ENCODE measurements at regions not wholly inside any gene's neighbourhood (a gene's known extent, or its start where the extent isn't known, plus 50 kb on each side); places are given as distances from the start of the nearest gene placed in this dataset.
"Not testable (repeated sequence)": the region's sequence is repeated elsewhere in the genome, so short reads cannot be mapped to it uniquely, and the experiment has no call there.

DNA sequence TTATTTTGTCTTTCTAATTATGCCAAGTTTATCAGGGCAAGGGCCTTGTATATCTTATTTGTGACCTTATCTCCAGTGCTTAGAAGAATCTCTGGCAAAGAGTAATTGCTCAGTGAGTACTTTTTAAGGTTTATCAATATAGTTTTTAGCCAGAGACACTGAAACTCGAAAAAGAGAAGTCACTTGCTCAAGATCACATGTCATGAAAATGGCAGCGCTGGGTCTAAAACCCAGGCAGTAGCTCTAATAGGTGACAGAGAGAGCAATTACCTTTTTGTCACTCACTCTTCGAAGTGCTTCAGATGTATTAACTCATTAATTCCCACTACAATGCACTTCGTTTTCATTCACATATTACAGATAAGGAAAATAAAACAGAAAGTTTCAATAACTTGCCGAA lies 667.5 kb downstream of the DOK5 start:
- no peak for DNase-seq

DNA sequence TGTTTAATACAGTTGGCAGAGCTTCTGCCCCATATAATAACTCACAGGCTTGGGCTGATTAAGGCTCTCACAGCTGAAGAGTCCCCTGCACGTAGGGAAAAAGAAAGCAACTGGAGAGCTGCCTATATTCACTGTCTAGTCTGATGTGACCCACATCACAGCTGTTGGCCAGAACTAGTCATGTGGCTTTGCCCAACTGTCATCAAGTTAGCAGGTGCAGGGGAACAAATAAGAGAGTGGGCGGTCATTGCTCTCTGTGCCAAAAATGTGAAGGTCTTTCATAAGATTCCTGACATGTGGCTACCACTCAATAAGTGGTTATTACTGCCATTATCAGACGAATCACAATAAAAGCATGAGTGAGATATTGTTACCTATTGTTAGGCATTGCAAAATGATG lies 665.2 kb downstream of the DOK5 start:
- peak; percentile 83 for DNase-seq

DNA sequence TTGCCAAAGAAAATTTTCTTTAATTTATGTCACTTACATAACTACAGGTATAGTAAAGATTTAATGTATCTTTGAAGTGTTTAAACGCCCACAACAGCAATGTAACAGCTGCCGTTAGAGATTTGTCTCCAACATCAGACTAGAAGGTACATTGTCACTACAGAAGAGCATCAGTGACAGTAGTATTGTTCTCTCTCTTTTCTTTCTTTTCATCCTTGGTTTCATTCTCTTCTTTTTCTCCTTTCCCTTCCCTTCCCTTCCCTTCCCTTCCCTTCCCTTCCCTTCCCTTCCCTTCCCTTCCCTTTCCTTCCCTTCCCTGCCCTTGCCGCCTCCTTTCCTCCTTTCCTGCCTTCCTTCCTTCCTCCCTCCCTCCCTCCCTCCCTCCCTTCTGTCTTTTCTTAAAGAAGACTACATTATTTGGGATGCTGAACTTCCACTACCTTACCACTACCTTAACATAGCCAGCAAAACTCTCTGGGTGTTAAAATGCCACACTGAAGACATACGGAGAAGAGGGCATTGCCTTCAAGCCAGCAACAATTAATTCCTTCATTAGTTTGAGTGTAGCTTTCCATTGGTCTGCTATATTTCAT lies 663.9 kb downstream of the DOK5 start:
- DNase-seq: no peak

DNA sequence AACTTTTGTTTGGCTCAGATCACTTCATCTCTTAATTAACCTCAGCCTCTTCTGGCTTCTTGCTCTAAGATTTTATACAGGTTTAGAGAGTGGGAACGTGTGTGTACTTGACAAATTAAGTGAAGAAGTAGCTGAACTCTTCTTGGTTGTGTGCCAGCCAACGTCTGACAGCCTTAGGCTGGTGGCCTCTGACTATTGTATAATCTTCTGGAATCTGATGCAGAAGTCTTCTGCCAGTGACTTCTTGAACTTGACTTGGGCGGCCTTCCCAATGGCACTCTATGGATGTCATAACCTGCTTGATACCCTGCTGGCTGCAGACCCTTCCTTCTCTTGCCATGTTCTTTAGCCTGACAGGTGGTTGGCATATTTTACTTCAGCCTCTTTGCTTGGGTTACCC lies 660.5 kb downstream of the DOK5 start:
- no peak for DNase-seq

DNA sequence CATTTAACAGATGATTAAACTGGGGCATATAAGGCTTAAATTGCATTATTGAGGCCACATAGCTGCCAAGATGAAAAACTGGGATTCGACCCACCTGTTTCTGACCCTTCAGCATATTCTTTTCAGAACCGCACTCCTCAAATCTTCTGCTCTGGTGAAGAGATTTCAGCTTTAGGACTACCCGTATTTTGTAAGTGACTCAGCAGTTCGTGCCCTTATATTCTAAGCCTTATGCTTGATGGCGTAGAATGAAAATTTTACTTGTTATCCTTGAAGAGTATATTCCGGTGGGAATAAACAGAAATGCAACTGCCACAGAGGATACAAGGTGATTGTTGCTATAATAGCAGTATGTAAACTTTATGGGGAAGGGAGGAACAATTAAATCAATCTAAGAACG lies 657.1 kb downstream of the DOK5 start:
- DNase-seq: no peak

GRCh38 chr20:55117577-55117976 lies 642.2 kb downstream of the DOK5 start:
- not testable (repeated sequence) for DNase-seq

DNA sequence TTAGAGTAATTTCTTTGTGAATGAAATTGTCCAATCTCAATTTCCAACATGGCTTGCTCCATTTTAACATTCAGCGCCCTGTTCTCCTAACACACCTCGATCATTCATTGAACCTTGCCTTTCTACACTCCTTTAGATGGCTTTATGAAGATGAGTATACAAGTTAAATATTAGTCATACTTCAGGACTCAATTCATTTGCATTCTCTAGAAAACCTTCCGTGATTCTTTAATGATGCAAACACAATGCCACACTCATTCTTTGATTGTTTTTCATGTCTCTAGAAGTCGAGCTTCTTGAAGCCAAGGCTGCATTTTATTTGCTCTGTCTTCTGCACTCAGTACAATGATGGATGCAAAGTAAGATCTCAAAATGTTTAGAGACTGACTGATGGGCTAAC lies 641.2 kb downstream of the DOK5 start:
- DNase-seq: no peak

DNA sequence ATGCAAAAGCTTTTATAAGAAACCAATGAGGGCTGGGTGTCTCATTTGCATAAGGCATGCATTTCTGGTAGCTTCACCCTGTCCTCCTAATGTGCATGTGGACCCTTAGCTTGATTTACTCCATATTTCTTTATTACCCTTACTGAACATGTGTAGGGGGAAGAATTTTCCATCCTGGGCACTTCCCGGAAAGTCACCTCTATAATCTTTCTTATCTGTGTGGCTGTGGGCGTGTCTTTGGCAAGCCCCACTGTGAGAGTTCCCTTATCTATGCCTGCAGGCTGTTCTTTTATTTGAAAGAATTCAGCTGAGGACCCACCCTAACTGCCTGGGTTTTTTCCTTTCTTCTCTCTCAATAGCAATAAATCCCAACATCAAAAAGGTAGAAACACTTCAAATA lies 627.8 kb downstream of the DOK5 start:
- DNase-seq: no peak

- DNase-seq: no peak
These were observed 623.9 kb downstream of the DOK5 start for GRCh38 chr20:55099251-55099650.

DNA sequence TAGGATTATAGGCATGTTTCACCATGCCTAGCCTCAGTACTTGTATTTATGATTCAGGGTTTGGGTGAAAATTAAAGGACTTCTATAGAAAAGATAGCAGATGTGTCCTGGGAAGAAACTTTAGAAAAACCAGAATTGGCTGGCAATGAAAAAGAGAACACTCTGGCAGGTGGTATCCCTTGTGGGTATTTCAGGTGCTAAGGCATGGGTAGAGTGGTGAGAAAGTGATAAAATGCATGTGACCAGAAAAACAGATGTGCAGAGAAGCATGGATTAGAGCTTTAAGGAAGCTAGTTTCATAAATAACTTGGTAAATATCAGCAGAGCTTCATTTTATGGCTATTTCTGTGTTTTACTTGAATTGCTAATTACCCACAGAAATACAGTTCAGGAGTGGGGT lies 622.2 kb downstream of the DOK5 start:
- no peak for DNase-seq

DNA sequence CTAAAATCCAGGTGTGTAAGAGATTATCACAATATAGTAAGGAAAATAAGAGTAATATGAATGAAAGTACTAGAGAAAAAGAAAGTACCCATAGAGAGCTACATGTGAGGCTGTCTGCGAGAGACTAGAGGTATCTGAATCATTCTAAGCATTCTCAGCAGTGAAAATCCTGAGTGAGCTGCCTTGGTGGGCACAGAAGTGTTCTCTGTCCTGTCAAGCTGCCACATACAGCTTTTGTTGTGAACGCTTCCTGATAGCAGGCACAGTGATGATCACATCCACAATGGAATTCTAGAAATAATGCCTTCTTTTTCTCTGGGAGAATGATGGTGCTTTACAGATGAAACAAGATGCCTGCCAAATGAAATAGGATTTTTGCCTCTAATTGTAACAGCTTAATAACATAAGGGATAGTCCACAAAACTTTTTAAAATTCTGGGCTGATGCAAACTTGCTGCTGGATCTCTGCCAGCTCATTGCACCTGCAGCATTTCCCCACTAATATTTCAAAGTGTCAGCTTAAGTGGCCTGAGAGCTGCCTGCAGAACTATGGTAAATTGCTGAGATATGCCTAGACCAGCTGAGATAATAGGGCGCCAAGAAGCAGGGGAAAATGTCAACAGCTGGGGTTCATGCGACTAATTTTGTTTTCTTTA lies 620.5 kb downstream of the DOK5 start:
- peak; percentile 23 for DNase-seq

GRCh38 chr20:55094353-55094861 lies 619.0 kb downstream of the DOK5 start:
- DNase-seq: no peak

- no peak for DNase-seq
These were observed 614.9 kb downstream of the DOK5 start for GRCh38 chr20:55090286-55090685.

GRCh38 chr20:55086421-55086820 lies 611.0 kb downstream of the DOK5 start:
- no peak for DNase-seq

DNA sequence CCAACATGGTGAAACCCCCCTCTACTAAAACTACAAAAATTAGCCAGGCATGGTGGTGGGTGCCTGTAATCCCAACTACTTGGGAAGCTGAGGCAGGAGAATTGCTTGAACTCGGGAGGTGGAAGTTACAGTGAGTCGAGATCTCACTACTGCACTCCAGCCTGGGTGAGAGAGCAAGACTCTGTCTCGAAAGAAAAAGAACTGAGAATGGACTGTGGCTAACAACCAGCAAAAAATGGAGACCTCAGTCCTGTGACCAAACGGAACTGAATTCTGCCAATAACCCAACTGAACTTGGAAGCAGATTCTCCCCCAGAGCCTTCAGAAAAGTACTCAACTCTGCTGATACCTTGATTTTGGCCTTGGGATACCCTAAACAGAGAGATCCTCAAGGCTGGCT lies 604.5 kb downstream of the DOK5 start:
- no peak for DNase-seq

- not testable (repeated sequence) for DNase-seq
These were observed 599.0 kb downstream of the DOK5 start for GRCh38 chr20:55074266-55074840.

- DNase-seq: no peak
These were observed 594.6 kb downstream of the DOK5 start for GRCh38 chr20:55070001-55070400.

DNA sequence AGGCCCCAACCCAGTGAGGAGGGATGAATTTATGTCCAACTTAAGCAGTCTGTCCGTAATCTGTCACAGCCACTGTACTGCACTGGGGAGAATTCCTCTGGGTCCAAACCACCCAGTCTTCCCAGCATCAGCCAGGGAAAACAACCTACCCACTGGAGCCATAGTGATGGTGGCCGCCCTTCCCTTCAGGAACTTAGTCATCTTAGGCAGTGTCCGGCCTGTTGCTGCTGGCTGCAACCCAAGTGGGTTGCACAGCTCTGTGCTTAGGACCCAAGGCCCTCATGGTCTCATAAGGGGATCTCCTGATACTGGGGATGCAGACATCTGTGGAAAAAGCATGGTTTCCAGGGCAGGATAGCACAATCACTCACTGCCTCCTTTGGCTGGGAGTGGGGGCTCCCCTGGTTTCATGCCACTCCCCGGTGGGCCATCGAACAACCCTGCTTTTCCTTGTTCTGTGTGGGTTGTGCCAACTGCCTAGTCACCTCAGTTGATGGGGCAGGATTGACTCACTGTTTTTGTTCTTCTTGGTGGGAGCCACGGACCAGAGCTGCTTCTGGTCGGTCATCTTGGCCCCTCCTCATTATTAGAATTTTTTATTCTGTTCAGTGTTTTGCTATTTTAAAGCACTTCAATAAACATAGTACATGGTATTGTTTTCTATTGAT lies 591.9 kb downstream of the DOK5 start:
- no peak for DNase-seq

- no peak for DNase-seq
These were observed 583.5 kb downstream of the DOK5 start for GRCh38 chr20:55058938-55059337.

GRCh38 chr20:55057779-55058415 lies 582.5 kb downstream of the DOK5 start:
- DNase-seq: no peak

DNA sequence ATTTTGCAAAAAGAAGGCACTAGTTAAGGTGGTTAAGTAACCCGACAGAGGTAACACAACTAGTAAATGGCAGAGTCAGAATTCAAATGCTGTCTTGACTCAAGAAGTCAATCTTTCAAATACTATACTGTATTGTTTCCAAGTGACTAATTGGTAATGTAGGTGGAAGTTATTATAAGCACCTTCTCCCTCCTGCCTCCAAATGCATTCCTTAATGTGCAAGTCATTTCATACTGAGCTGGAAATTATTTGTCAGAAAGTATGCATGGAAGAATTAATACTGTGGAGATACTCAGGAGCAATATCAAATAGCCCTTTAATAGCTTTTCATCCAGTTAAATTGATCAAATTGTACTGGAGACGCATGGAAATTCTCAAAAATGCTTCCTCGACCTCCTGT lies 579.1 kb downstream of the DOK5 start:
- no peak for DNase-seq

- DNase-seq: no peak
These were observed 578.0 kb downstream of the DOK5 start for GRCh38 chr20:55053389-55053788.

DNA sequence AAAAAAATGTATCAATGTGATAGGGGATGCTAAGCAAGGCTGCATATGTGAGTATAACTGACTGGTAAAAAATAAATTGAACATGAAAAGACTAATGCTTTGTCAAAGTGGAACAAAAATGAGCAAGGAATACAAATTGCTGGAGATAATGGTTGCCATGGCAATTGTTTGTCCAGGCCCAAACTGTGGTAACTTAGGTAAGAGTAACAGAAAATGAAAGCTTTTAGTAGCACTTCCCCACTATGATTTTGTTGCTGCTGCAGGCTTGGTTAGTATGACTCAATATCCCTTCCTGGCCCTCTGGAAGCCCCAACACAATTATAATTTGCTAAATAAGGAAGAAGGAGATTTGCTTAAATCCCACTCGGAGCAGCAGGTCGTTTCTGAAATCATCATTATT lies 577.1 kb downstream of the DOK5 start:
- no peak for DNase-seq

- DNase-seq: no peak
These were observed 563.3 kb downstream of the DOK5 start for GRCh38 chr20:55038684-55039083.

Data from COR-L47 (cell line).